Suprapubic skin (tissue), 4 donors: ENCODE measurements at regions not wholly inside any gene's neighbourhood (a gene's known extent, or its start where the extent isn't known, plus 50 kb on each side); places are given as distances from the start of the nearest gene placed in this dataset.
"Not testable (repeated sequence)": the region's sequence is repeated elsewhere in the genome, so short reads cannot be mapped to it uniquely, and the experiment has no call there.

ENCODE experiments used
- DNase-seq, 2 donors: peaks; one replicate each; pipeline ENCODE4 v3.0.0-alpha.2; 2019; ENCODE audit warnings: low spot score in 2 of 2
- H3K27ac ChIP-seq: fragments of 200-600 bp; sonication (generic); one replicate; pipeline ENCODE4 v1.5.1; 2019
- H3K27me3 ChIP-seq: fragments of 200-600 bp; sonication (generic); one replicate; pipeline ENCODE4 v1.5.1; 2019
- H3K36me3 ChIP-seq: fragments of 200-600 bp; sonication (generic); one replicate; pipeline ENCODE4 v1.5.1; 2019
- H3K4me1 ChIP-seq: fragments of 200-600 bp; sonication (generic); one replicate; pipeline ENCODE4 v1.5.1; 2019
- H3K4me3 ChIP-seq: fragments of 200-600 bp; sonication (generic); one replicate; pipeline ENCODE4 v1.5.1; 2019; ENCODE audit warnings: mild to moderate bottlenecking
- H3K9me3 ChIP-seq: fragments of 200-600 bp; sonication (generic); one replicate; pipeline ENCODE4 v1.5.1; 2019
- CTCF ChIP-seq, 2 donors: fragments of 200-600 bp in 1 of 2; fragments of 450-650 bp in 1 of 2; sonication (generic) in 1 of 2; IDR thresholded peaks; one replicate each; pipeline ENCODE4 v1.5.1; 2016 to 2019; ENCODE audit warnings: antibody characterized with exemption in 2 of 2, mild to moderate bottlenecking in 1 of 2, moderate library complexity in 1 of 2
- EP300 ChIP-seq: sonication (generic); formaldehyde crosslinking; IDR thresholded peaks from one replicate; pipeline ENCODE4 v1.6.1; 2017; ENCODE audit warnings: antibody characterized with exemption
- POLR2A ChIP-seq, 2 donors: fragments of 450-650 bp; IDR thresholded peaks; one replicate each; pipeline ENCODE4 v1.6.1; 2017; ENCODE audit warnings: antibody characterized with exemption in 2 of 2, mild to moderate bottlenecking in 2 of 2, moderate library complexity in 2 of 2
- POLR2AphosphoS5 ChIP-seq, 3 donors: sonication (generic); formaldehyde crosslinking; IDR thresholded peaks; one replicate each; pipeline ENCODE4 v1.6.1; 2017; ENCODE audit warnings: antibody characterized with exemption in 3 of 3
- WGBS: methylation state at CpG from one replicate; pipeline ENCODE4 v1.1.5; 2018; 5-methylcytosine and 5-hydroxymethylcytosine counted together

DNA sequence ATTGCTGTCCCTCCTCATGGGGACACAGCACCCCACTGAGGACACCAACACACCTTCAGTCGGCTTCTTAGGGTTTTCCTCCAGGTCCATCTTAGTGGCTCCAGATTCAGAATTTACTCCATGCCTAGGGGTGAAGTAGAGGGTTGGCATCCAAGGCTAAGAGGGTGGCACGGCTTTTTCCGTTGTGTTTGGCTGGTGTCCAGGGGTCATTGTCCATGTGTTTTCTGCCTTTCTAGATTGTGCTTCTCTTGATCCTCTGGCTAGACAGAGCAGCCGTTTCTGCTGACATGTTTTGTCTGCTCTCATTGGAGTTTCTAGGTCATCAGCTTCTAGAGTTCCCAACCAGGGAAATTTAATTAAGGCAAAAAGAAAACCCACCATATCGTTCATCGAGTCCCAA is 291.6 kb upstream of the CELF2 start:
- 78% methylated on average over 6 of the region's 6 CpGs for WGBS
- H3K9me3 ChIP-seq = no peaks in the 10 kb centered on the region
- no peaks in the 10 kb centered on the region for H3K27me3 ChIP-seq
- TF ChIP-seq EP300 (no peak), POLR2A (IDR thresholded peaks at IDR 0.05) (no peak)
- no peaks in the 10 kb centered on the region for H3K4me1 ChIP-seq
- no peaks in the 10 kb centered on the region for H3K36me3 ChIP-seq
- H3K27ac ChIP-seq = no peak overlapping the region
- no peak for DNase-seq
- H3K4me3 ChIP-seq = no peak overlapping the region

- H3K36me3 ChIP-seq, H3K9me3 ChIP-seq, H3K27ac ChIP-seq, H3K27me3 ChIP-seq, H3K4me1 ChIP-seq, H3K4me3 ChIP-seq, DNase-seq: not testable (repeated sequence)
- WGBS = 97% methylated on average over 14 of the region's 14 CpGs
These were observed 290.3 kb upstream of the CELF2 start for GRCh38 chr10:10727411-10727810.

DNA sequence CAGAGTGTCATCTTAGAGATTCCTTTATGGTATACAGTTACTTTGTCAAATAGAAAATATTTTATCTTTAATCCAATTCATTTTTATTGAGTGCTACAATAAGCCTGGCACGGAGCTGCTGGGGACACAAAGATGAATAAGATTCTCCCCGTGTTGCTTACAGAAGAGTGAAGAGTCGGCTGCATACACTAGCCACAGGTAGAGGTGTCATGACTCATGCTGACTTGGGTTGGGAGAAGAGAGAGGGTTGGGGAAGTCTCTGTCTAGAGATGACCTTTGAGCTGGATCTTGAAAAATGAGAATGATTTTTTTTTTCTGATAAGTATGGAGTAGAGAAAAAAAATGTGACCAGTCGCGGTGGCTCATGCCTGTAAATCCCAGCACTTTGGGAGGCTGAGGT is 289.9 kb upstream of the CELF2 start:
- DNase-seq = no peak
- Histone ChIP-seq H3K4me3 (no peak overlapping the region), H3K4me1 (no peaks in the 10 kb centered on the region), H3K36me3 (no peaks in the 10 kb centered on the region), H3K27me3 (no peaks in the 10 kb centered on the region), H3K27ac (no peak overlapping the region), H3K9me3 (no peaks in the 10 kb centered on the region)
- WGBS = 94% methylated on average over 5 of the region's 5 CpGs
- TF ChIP-seq POLR2AphosphoS5 (IDR thresholded peaks at IDR 0.05) (no peak), POLR2A (IDR thresholded peaks at IDR 0.05) (no peak), EP300 (no peak), CTCF (IDR thresholded peaks at IDR 0.05) (no peak)

DNA sequence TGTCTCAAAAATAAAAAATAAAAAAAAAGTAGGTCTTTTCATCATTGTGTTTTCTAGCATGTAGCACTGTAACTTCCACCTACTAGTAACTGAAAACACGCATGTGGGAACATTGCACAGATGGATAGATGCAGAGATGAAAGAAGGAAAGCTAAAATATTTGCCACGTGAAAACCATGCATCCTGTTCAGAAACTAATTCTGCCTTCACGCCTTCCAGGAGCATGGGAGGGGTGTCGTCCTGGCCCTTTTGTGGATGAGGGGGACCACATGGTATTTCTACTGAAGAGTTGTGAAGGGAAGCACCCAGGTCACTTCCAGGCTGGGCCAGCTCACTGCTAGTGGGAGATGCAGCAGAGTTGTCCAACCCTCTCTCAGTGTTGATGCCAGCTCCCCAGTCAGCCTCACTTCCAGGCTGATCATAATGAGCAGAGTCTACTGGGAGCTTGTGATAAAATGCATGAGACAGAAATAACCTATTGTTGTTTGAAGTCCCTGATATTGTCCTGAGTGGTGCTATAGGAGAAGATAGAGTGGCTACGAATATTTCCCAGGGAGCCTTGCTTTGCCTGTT is 287.1 kb upstream of the CELF2 start:
- no peaks in the 10 kb centered on the region for H3K36me3 ChIP-seq
- no peak for DNase-seq
- H3K4me1 ChIP-seq = no peaks in the 10 kb centered on the region
- H3K27me3 ChIP-seq = no peaks in the 10 kb centered on the region
- H3K4me3 ChIP-seq = no peak overlapping the region
- no peak overlapping the region for H3K27ac ChIP-seq
- H3K9me3 ChIP-seq = no peaks in the 10 kb centered on the region
- 91% methylated on average over 5 of the region's 5 CpGs for WGBS
- TF ChIP-seq CTCF (IDR thresholded peaks at IDR 0.05) (no peak), EP300 (no peak), POLR2A (IDR thresholded peaks at IDR 0.05) (no peak), POLR2AphosphoS5 (IDR thresholded peaks at IDR 0.05) (no peak)

DNA sequence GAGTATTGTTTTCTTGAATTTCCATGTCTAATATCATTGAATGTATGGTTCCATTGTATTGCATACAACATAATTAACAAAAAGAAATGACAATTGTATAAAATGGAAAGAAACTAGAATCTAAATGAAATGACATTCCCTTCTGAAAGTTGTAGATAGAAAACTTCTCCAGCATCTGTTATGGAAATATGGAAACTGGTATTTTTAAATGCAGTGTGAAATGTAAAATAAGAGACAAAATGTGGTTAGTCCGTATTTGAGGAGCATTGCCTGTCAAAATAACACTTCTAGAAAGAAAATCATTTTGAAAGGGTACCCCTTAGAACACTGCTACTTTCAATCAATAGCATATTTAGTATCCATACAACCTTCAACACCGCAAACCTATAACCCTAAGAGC is 286.3 kb upstream of the CELF2 start:
- 92% methylated on average over 2 of the region's 2 CpGs for WGBS
- Histone ChIP-seq H3K4me3 (no peak overlapping the region), H3K27me3 (no peaks in the 10 kb centered on the region), H3K27ac (no peak overlapping the region), H3K36me3 (no peaks in the 10 kb centered on the region), H3K9me3 (no peaks in the 10 kb centered on the region), H3K4me1 (no peaks in the 10 kb centered on the region)
- TF ChIP-seq CTCF (IDR thresholded peaks at IDR 0.05) (no peak), POLR2A (IDR thresholded peaks at IDR 0.05) (no peak), POLR2AphosphoS5 (IDR thresholded peaks at IDR 0.05) (no peak), EP300 (no peak)
- no peak for DNase-seq

- 71% methylated on average over 5 of the region's 5 CpGs for WGBS
- Histone ChIP-seq H3K4me3 (no peak overlapping the region), H3K27me3 (no peaks in the 10 kb centered on the region), H3K27ac (no peak overlapping the region), H3K36me3 (no peaks in the 10 kb centered on the region), H3K9me3 (no peaks in the 10 kb centered on the region), H3K4me1 (no peaks in the 10 kb centered on the region)
- DNase-seq = no peak
- TF ChIP-seq CTCF (IDR thresholded peaks at IDR 0.05) = no peak
- no peak for TF ChIP-seq POLR2AphosphoS5 (IDR thresholded peaks at IDR 0.05)
- TF ChIP-seq POLR2A (IDR thresholded peaks at IDR 0.05) = no peak
- TF ChIP-seq EP300 = no peak
These were observed 283.2 kb upstream of the CELF2 start for GRCh38 chr10:10734356-10735064.
